ENCODE measurements at regions not wholly inside any gene's neighbourhood (a gene's known extent, or its start where the extent isn't known, plus 50 kb on each side); places are given as distances from the start of the nearest gene placed in this dataset.

GRCh38 chr17:79338152-79338551 lies 263.5 kb downstream of the ENGASE start:
- TF ChIP-seq POLR2A (IDR thresholded peaks at IDR 0.05): no peak
- no peak for TF ChIP-seq CTCF (IDR thresholded peaks at IDR 0.05)
- TF ChIP-seq POLR2AphosphoS5 (IDR thresholded peaks at IDR 0.05): no peak

Data from prostate gland (tissue), 2 donors.